Skeletal muscle satellite cell (primary cell): ENCODE measurements at regions not wholly inside any gene's neighbourhood (a gene's known extent, or its start where the extent isn't known, plus 50 kb on each side); places are given as distances from the start of the nearest gene placed in this dataset.
"Not testable (repeated sequence)": the region's sequence is repeated elsewhere in the genome, so short reads cannot be mapped to it uniquely, and the experiment has no call there.

Experiments used
- H3K27me3 ChIP-seq: 2 replicates; pipeline ENCODE4 v1.7.0; 2013; ENCODE audit warnings: low read length; ENCODE audit not compliant: control insufficient read depth, insufficient read depth
- H3K36me3 ChIP-seq: 2 replicates; pipeline ENCODE4 v1.7.0; 2013; ENCODE audit warnings: mild to moderate bottlenecking, control low read depth, low read length; ENCODE audit not compliant: insufficient read depth
- H3K4me1 ChIP-seq: 2 replicates; pipeline ENCODE4 v1.7.0; 2013; ENCODE audit warnings: low read length; ENCODE audit not compliant: control insufficient read depth, insufficient read depth
- H3K4me2 ChIP-seq: 2 replicates; pipeline ENCODE4 v1.7.0; 2013; ENCODE audit warnings: mild to moderate bottlenecking, low read length
- H3K4me3 ChIP-seq: 2 replicates; pipeline ENCODE4 v1.7.0; 2013; ENCODE audit warnings: low read length
- H3K9ac ChIP-seq: 2 replicates; pipeline ENCODE4 v1.7.0; 2013; ENCODE audit warnings: mild to moderate bottlenecking, low read depth, low read length, moderate library complexity
- H3K9me3 ChIP-seq: replicated peaks from 2 replicates; pipeline ENCODE4 v1.7.0; 2013; ENCODE audit warnings: mild to moderate bottlenecking, control low read depth, low read length

- Histone ChIP-seq H3K4me2 (no peak overlapping the region), H3K36me3 (no peaks in the 10 kb centered on the region), H3K9ac (no peak overlapping the region), H3K9me3 (no peaks in the 10 kb centered on the region), H3K4me1 (no peaks in the 10 kb centered on the region), H3K4me3 (no peak overlapping the region), H3K27me3 (no peaks in the 10 kb centered on the region)
Observed at GRCh38 chrX:138020941-138021340, 455.0 kb downstream of the ZIC3 start.

- H3K27me3 ChIP-seq, result no peaks in the 10 kb centered on the region
- no peaks in the 10 kb centered on the region for H3K36me3 ChIP-seq
- no peak overlapping the region for H3K9ac ChIP-seq
- H3K4me3 ChIP-seq, result no peak overlapping the region
- no peak overlapping the region for H3K4me2 ChIP-seq
- no peaks in the 10 kb centered on the region for H3K9me3 ChIP-seq
- H3K4me1 ChIP-seq, result no peaks in the 10 kb centered on the region
Observed at GRCh38 chrX:138026211-138026610, 460.3 kb downstream of the ZIC3 start.

GRCh38 chrX:138031715-138032114, 465.8 kb downstream of the ZIC3 start:
- H3K9me3 ChIP-seq, result no peaks in the 10 kb centered on the region
- no peak overlapping the region for H3K4me2 ChIP-seq
- H3K9ac ChIP-seq, result no peak overlapping the region
- no peaks in the 10 kb centered on the region for H3K36me3 ChIP-seq
- H3K4me1 ChIP-seq, result no peaks in the 10 kb centered on the region
- H3K27me3 ChIP-seq, result no peaks in the 10 kb centered on the region
- no peak overlapping the region for H3K4me3 ChIP-seq

- H3K27me3 ChIP-seq, result no peaks in the 10 kb centered on the region
- no peak overlapping the region for H3K9ac ChIP-seq
- no peaks in the 10 kb centered on the region for H3K36me3 ChIP-seq
- no peaks in the 10 kb centered on the region for H3K4me1 ChIP-seq
- no peak overlapping the region for H3K4me3 ChIP-seq
- H3K9me3 ChIP-seq, result no peaks in the 10 kb centered on the region
- H3K4me2 ChIP-seq, result no peak overlapping the region
Observed at GRCh38 chrX:138034136-138034535, 468.2 kb downstream of the ZIC3 start.

GRCh38 chrX:138037548-138037947, 471.6 kb downstream of the ZIC3 start:
- Histone ChIP-seq H3K9ac (no peak overlapping the region), H3K36me3 (no peaks in the 10 kb centered on the region), H3K27me3 (no peaks in the 10 kb centered on the region), H3K4me2 (no peak overlapping the region), H3K9me3 (no peaks in the 10 kb centered on the region), H3K4me1 (no peaks in the 10 kb centered on the region), H3K4me3 (no peak overlapping the region)

- Histone ChIP-seq H3K4me1 (no peaks in the 10 kb centered on the region), H3K36me3 (no peaks in the 10 kb centered on the region), H3K27me3 (no peaks in the 10 kb centered on the region), H3K9ac (no peak overlapping the region), H3K4me3 (no peak overlapping the region), H3K9me3 (no peaks in the 10 kb centered on the region), H3K4me2 (no peak overlapping the region)
Observed at GRCh38 chrX:138057883-138058282, 492.0 kb downstream of the ZIC3 start.

GRCh38 chrX:138058931-138059330, 493.0 kb downstream of the ZIC3 start:
- Histone ChIP-seq H3K4me3 (no peak overlapping the region), H3K36me3 (no peaks in the 10 kb centered on the region), H3K4me1 (no peaks in the 10 kb centered on the region)

GRCh38 chrX:138067415-138067814, 501.5 kb downstream of the ZIC3 start:
- no peaks in the 10 kb centered on the region for H3K4me1 ChIP-seq
- H3K9me3 ChIP-seq, result no peaks in the 10 kb centered on the region
- no peaks in the 10 kb centered on the region for H3K27me3 ChIP-seq
- H3K36me3 ChIP-seq, result no peaks in the 10 kb centered on the region
- H3K4me2 ChIP-seq, result no peak overlapping the region
- no peak overlapping the region for H3K4me3 ChIP-seq
- H3K9ac ChIP-seq, result no peak overlapping the region

More at GRCh38 chrX:138058931-138059330, 493.0 kb downstream of the ZIC3 start:
- Histone ChIP-seq H3K9ac (no peak overlapping the region), H3K4me2 (no peak overlapping the region), H3K27me3 (no peaks in the 10 kb centered on the region), H3K9me3 (no peaks in the 10 kb centered on the region)

GRCh38 chrX:138073626-138074025, 507.7 kb downstream of the ZIC3 start:
- Histone ChIP-seq H3K4me3 (no peak overlapping the region), H3K36me3 (no peaks in the 10 kb centered on the region), H3K4me1 (no peaks in the 10 kb centered on the region), H3K9ac (no peak overlapping the region), H3K4me2 (no peak overlapping the region), H3K9me3 (no peaks in the 10 kb centered on the region), H3K27me3 (no peaks in the 10 kb centered on the region)

- Histone ChIP-seq H3K4me3 (no peak overlapping the region), H3K27me3 (no peaks in the 10 kb centered on the region), H3K4me1 (no peaks in the 10 kb centered on the region), H3K9ac (no peak overlapping the region), H3K9me3 (no peaks in the 10 kb centered on the region), H3K4me2 (no peak overlapping the region), H3K36me3 (no peaks in the 10 kb centered on the region)
Observed at GRCh38 chrX:138082251-138082650, 516.3 kb downstream of the ZIC3 start.

GRCh38 chrX:138082896-138083295, 517.0 kb downstream of the ZIC3 start:
- Histone ChIP-seq H3K9ac (no peak overlapping the region), H3K27me3 (no peaks in the 10 kb centered on the region), H3K36me3 (no peaks in the 10 kb centered on the region), H3K4me2 (no peak overlapping the region), H3K4me1 (no peaks in the 10 kb centered on the region), H3K4me3 (no peak overlapping the region), H3K9me3 (no peaks in the 10 kb centered on the region)

GRCh38 chrX:138110910-138111309, 545.0 kb downstream of the ZIC3 start:
- H3K4me2 ChIP-seq, H3K9ac ChIP-seq, H3K27me3 ChIP-seq, H3K9me3 ChIP-seq, H3K4me3 ChIP-seq, H3K36me3 ChIP-seq, H3K4me1 ChIP-seq: not testable (repeated sequence)
